HCT116 (cell line): ENCODE measurements at regions not wholly inside any gene's neighbourhood (a gene's known extent, or its start where the extent isn't known, plus 50 kb on each side); places are given as distances from the start of the nearest gene placed in this dataset.

Experiments used
- ATAC-seq: fragments of 200-7000 bp; cut with Tn5 transposase; 2 replicates; pipeline ENCODE4 v1.9.1; 2020; ENCODE audit warnings: mild to moderate bottlenecking, moderate library complexity
- BruUV-seq: library from RNA; stranded (reverse); fragments of 400-500 nt; replicated peaks from 2 replicates; lab custom pipeline; 2021; lab: Mats Ljungman, UMichigan
- CTCF ChIA-PET: fragments of 300-600 bp; sonication (Branson Sonifier 250); formaldehyde crosslinking; loops from one replicate; lab custom pipeline; 2021; ENCODE audit warnings: antibody characterized with exemption; lab: Charles Lee
- POLR2A ChIA-PET: fragments of 300-600, 350-600 bp; sonication (Branson Sonifier 250); formaldehyde crosslinking; loops from one replicate; lab custom pipeline; 2021; ENCODE audit warnings: antibody characterized with exemption; lab: Charles Lee
- RAD21 ChIA-PET, 2 experiments: fragments of 300-600 bp; sonication (Branson Sonifier 250); formaldehyde crosslinking; loops; one replicate each; lab custom pipeline; 2023; ENCODE audit warnings: low total read pairs in 2 of 2; ENCODE audit not compliant: uncharacterized antibody in 2 of 2, unreplicated experiment in 2 of 2, low non-redundant PET in 1 of 2; lab: Charles Lee
- DNase-seq: peaks from one replicate; pipeline ENCODE4 v3.0.0-alpha.2; 2010; ENCODE audit warnings: low read depth, low spot score
- H2AFZ ChIP-seq: fragments of 200-600 bp; shearing (Covaris generic), sonication (generic); 2 replicates; pipeline ENCODE4 v1.6.1; 2017; ENCODE audit warnings: low read depth, mixed run types, mixed read lengths, antibody characterized with exemption, low read length; ENCODE audit not compliant: poor library complexity, severe bottlenecking
- H3K27ac ChIP-seq: 2 replicates; pipeline ENCODE4 v1.5.1; 2012; ENCODE audit warnings: low read depth, low read length
- H3K27me3 ChIP-seq: fragments of 200-600 bp; sonication (generic); 2 replicates; pipeline ENCODE4 v1.6.1; 2016; ENCODE audit warnings: mixed run types, low read length, mixed read lengths; ENCODE audit not compliant: insufficient read depth
- H3K36me3 ChIP-seq, 2 experiments: fragments of 200-500 bp in 1 of 2; fragments of 200-600 bp in 1 of 2; sonication (Bioruptor generic) in 1 of 2; sonication (generic) in 1 of 2; 2 replicates each; pipeline versions ENCODE4 v1.5.1 to v1.6.1; 2014 to 2016; ENCODE audit warnings: low read length in 2 of 2, inconsistent platforms in 1 of 2, mixed read lengths in 1 of 2, mixed run types in 1 of 2; ENCODE audit not compliant: insufficient read depth in 2 of 2, control insufficient read depth in 1 of 2
- H3K4me1 ChIP-seq, 2 experiments: fragments of 200-600 bp in 1 of 2; sonication (generic) in 1 of 2; 2 replicates each; pipeline versions ENCODE4 v1.5.1 to v1.6.1; 2012 to 2017; ENCODE audit warnings: low read length in 2 of 2, inconsistent platforms in 1 of 2, mild to moderate bottlenecking in 1 of 2, mixed read lengths in 1 of 2, mixed run types in 1 of 2, moderate library complexity in 1 of 2; ENCODE audit not compliant: insufficient read depth in 2 of 2, control insufficient read depth in 1 of 2
- H3K4me2 ChIP-seq: fragments of 200-600 bp; sonication (generic); 2 replicates; pipeline ENCODE4 v1.6.1; 2017; ENCODE audit warnings: mixed run types, low read length, mixed read lengths
- H3K4me3 ChIP-seq, 2 experiments: fragments of 200-600 bp in 1 of 2; sonication (generic) in 1 of 2; replicated peaks in 1 of 2; 2 replicates each; pipeline ENCODE4 v1.5.1; 2011 to 2016; ENCODE audit warnings: low read length in 2 of 2, control low read depth in 1 of 2, low read depth in 1 of 2, mild to moderate bottlenecking in 1 of 2, mixed read lengths in 1 of 2, mixed run types in 1 of 2
- H3K79me2 ChIP-seq: fragments of 200-600 bp; sonication (generic); 2 replicates; pipeline ENCODE4 v1.6.1; 2017; ENCODE audit warnings: mild to moderate bottlenecking, mixed run types, low read length, moderate library complexity, mixed read lengths; ENCODE audit not compliant: insufficient read depth
- H3K9ac ChIP-seq: fragments of 200-600 bp; sonication (generic); 2 replicates; pipeline ENCODE4 v1.6.1; 2016; ENCODE audit warnings: low read length, mixed read lengths
- H3K9me2 ChIP-seq: fragments of 200-600 bp; sonication (generic), shearing (Covaris generic); 2 replicates; pipeline ENCODE4 v1.6.1; 2017; ENCODE audit warnings: mixed run types, mild to moderate bottlenecking, moderate library complexity; ENCODE audit not compliant: insufficient read depth
- H3K9me3 ChIP-seq, 2 experiments: fragments of 200-500 bp in 1 of 2; fragments of 200-600 bp in 1 of 2; sonication (Bioruptor generic) in 1 of 2; sonication (generic) in 1 of 2; 2 replicates each; pipeline ENCODE4 v1.6.1; 2014 to 2017; ENCODE audit warnings: low read length in 2 of 2, mixed read lengths in 2 of 2, inconsistent platforms in 1 of 2, low read depth in 1 of 2, mild to moderate bottlenecking in 1 of 2, mixed run types in 1 of 2, moderate library complexity in 1 of 2; ENCODE audit not compliant: control insufficient read depth in 1 of 2, insufficient read depth in 1 of 2
- H4K20me1 ChIP-seq: fragments of 200-600 bp; sonication (generic), shearing (Covaris generic); 2 replicates; pipeline ENCODE4 v1.6.1; 2017; ENCODE audit warnings: mixed run types, mild to moderate bottlenecking, moderate library complexity; ENCODE audit not compliant: insufficient read depth
- CBX3 ChIP-seq: IDR thresholded peaks from 2 replicates; pipeline ENCODE4 v1.6.1; 2012; ENCODE audit warnings: low read depth
- CEBPB ChIP-seq: IDR thresholded peaks from 2 replicates; pipeline ENCODE4 v1.6.1; 2012; ENCODE audit warnings: low read depth
- EGR1 ChIP-seq: IDR thresholded peaks from 2 replicates; pipeline ENCODE4 v1.6.1; 2012; ENCODE audit warnings: low read depth
- ELF1 ChIP-seq: IDR thresholded peaks from 2 replicates; pipeline ENCODE4 v1.6.1; 2012; ENCODE audit warnings: low read depth, borderline replicate concordance
- EZH2 ChIP-seq: fragments of 200-600 bp; sonication (generic); IDR thresholded peaks from 2 replicates; pipeline ENCODE4 v1.6.1; 2017; ENCODE audit warnings: antibody characterized with exemption, mixed run types
- EZH2phosphoT487 ChIP-seq: fragments of 200-600 bp; IDR thresholded peaks from 2 replicates; pipeline ENCODE4 v1.6.1; 2018; ENCODE audit warnings: antibody characterized with exemption, borderline replicate concordance
- FOSL1 ChIP-seq: IDR thresholded peaks from 2 replicates; pipeline ENCODE4 v1.6.1; 2012; ENCODE audit warnings: low read depth
- JUND ChIP-seq: IDR thresholded peaks from 2 replicates; pipeline ENCODE4 v1.6.1; 2012
- POLR2A ChIP-seq: IDR thresholded peaks from 2 replicates; pipeline ENCODE4 v1.7.0; 2011; ENCODE audit warnings: borderline replicate concordance; ENCODE audit not compliant: insufficient read depth, insufficient read length; ENCODE audit errors: extremely low read depth
- SIN3A ChIP-seq: IDR thresholded peaks from 2 replicates; pipeline ENCODE4 v1.6.1; 2012; ENCODE audit warnings: low read depth
- YY1 ChIP-seq: IDR thresholded peaks from 2 replicates; pipeline ENCODE4 v1.6.1; 2011; ENCODE audit warnings: low read length, low read depth, moderate library complexity, mild to moderate bottlenecking; ENCODE audit not compliant: insufficient replicate concordance; ENCODE audit errors: extremely low read depth
- ZFX ChIP-seq: fragments of 450-650 bp; IDR thresholded peaks from 2 replicates; pipeline ENCODE4 v1.6.1; 2017
- ZNF274 ChIP-seq: fragments of 200-500 bp; sonication (Bioruptor generic); IDR thresholded peaks from 2 replicates; pipeline ENCODE4 v1.6.1; 2014; ENCODE audit warnings: mild to moderate bottlenecking, low read depth, low read length, inconsistent platforms
- intact Hi-C: fragments of 100-400 bp; cut with micrococcal nuclease; formaldehyde crosslinking; loops from 2 replicates; pipeline ENCODE4 v1.10.0; 2022
- TF ChIP-seq, protein P1 (sequence below): IDR thresholded peaks from 2 replicates; pipeline ENCODE4 v1.6.1; 2012
- TF ChIP-seq, protein P2 (sequence below), 3 experiments: fragments of 200-600 bp in 1 of 3; sonication (generic) in 1 of 3; IDR thresholded peaks in 2 of 3; conservative IDR thresholded peaks in 1 of 3; 2 replicates each; pipeline ENCODE4 v1.5.1; 2012 to 2017; ENCODE audit warnings: low read depth in 2 of 3, low read length in 2 of 3, antibody characterized with exemption in 1 of 3, borderline replicate concordance in 1 of 3, control low read depth in 1 of 3, mild to moderate bottlenecking in 1 of 3, mixed read lengths in 1 of 3, mixed run types in 1 of 3, moderate library complexity in 1 of 3; ENCODE audit not compliant: insufficient read depth in 1 of 3
- TF ChIP-seq, protein P3 (sequence below): IDR thresholded peaks from 2 replicates; pipeline ENCODE4 v1.6.1; 2011; ENCODE audit warnings: mild to moderate bottlenecking, low read length, moderate library complexity; ENCODE audit not compliant: insufficient replicate concordance; ENCODE audit errors: extremely low read depth
- TF ChIP-seq, protein P4 (sequence below): IDR thresholded peaks from 2 replicates; pipeline ENCODE4 v1.6.1; 2012; ENCODE audit warnings: low read depth
- TF ChIP-seq, protein P5 (sequence below): IDR thresholded peaks from 2 replicates; pipeline ENCODE4 v1.6.1; 2012

DNA sequence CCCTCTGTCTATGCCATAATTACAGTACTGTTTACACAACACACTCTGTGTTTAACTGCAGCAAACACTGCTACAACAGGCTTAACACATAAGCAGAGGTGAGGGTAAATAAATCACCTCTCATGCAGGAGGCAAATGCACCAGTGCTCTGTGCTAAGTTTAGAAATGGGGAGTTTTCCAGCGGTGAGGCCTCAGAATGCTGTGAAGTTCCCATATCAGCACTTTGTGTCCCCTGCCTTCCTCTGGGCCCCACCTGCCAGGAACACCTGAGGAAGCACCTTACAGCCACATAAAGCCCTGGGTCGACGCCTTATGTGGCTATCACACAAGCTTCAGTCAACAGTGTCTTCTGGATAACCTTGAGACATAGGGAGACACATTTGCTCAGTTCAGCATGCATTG is 304.5 kb downstream of the HAPSTR1 start:
- ChIA-PET POLR2A (no interaction called here), RAD21 (no interaction called here)

More for the DNA sequence above, 304.5 kb downstream of the HAPSTR1 start:
- no peak overlapping the region for H2AFZ ChIP-seq
- no peaks in the 10 kb centered on the region for H4K20me1 ChIP-seq
- H3K27ac ChIP-seq, result no peak overlapping the region
- peaks cover 12% of the 10 kb centered on the region; the same call in 1 of the 2 replicates for H3K27me3 ChIP-seq
- H3K79me2 ChIP-seq, result no peaks in the 10 kb centered on the region
- intact Hi-C loops, result no loop called here
- TF ChIP-seq, protein P1, sequence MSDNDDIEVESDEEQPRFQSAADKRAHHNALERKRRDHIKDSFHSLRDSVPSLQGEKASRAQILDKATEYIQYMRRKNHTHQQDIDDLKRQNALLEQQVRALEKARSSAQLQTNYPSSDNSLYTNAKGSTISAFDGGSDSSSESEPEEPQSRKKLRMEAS, result no peak
- no peak for TF ChIP-seq EZH2
- TF ChIP-seq CBX3, result no peak
- TF ChIP-seq YY1, result no peak
- TF ChIP-seq, protein P2, sequence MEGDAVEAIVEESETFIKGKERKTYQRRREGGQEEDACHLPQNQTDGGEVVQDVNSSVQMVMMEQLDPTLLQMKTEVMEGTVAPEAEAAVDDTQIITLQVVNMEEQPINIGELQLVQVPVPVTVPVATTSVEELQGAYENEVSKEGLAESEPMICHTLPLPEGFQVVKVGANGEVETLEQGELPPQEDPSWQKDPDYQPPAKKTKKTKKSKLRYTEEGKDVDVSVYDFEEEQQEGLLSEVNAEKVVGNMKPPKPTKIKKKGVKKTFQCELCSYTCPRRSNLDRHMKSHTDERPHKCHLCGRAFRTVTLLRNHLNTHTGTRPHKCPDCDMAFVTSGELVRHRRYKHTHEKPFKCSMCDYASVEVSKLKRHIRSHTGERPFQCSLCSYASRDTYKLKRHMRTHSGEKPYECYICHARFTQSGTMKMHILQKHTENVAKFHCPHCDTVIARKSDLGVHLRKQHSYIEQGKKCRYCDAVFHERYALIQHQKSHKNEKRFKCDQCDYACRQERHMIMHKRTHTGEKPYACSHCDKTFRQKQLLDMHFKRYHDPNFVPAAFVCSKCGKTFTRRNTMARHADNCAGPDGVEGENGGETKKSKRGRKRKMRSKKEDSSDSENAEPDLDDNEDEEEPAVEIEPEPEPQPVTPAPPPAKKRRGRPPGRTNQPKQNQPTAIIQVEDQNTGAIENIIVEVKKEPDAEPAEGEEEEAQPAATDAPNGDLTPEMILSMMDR (IDR thresholded peaks at IDR 0.05 in 2 of 3, conservative IDR thresholded peaks at IDR 0.05 in 1 of 3; ENCODE audit: borderline replicate concordance in 1 of 3, insufficient read depth in 1 of 3, low read depth in 2 of 3, low read length in 2 of 3), result no peak
- TF ChIP-seq, protein P3, sequence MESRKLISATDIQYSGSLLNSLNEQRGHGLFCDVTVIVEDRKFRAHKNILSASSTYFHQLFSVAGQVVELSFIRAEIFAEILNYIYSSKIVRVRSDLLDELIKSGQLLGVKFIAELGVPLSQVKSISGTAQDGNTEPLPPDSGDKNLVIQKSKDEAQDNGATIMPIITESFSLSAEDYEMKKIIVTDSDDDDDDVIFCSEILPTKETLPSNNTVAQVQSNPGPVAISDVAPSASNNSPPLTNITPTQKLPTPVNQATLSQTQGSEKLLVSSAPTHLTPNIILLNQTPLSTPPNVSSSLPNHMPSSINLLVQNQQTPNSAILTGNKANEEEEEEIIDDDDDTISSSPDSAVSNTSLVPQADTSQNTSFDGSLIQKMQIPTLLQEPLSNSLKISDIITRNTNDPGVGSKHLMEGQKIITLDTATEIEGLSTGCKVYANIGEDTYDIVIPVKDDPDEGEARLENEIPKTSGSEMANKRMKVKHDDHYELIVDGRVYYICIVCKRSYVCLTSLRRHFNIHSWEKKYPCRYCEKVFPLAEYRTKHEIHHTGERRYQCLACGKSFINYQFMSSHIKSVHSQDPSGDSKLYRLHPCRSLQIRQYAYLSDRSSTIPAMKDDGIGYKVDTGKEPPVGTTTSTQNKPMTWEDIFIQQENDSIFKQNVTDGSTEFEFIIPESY, result no peak
- TF ChIP-seq CEBPB, result no peak
- TF ChIP-seq ZNF274, result no peak
- no peak for TF ChIP-seq POLR2A
- no peak for TF ChIP-seq ZFX
- TF ChIP-seq ELF1, result no peak
- TF ChIP-seq JUND, result no peak
- TF ChIP-seq, protein P4, sequence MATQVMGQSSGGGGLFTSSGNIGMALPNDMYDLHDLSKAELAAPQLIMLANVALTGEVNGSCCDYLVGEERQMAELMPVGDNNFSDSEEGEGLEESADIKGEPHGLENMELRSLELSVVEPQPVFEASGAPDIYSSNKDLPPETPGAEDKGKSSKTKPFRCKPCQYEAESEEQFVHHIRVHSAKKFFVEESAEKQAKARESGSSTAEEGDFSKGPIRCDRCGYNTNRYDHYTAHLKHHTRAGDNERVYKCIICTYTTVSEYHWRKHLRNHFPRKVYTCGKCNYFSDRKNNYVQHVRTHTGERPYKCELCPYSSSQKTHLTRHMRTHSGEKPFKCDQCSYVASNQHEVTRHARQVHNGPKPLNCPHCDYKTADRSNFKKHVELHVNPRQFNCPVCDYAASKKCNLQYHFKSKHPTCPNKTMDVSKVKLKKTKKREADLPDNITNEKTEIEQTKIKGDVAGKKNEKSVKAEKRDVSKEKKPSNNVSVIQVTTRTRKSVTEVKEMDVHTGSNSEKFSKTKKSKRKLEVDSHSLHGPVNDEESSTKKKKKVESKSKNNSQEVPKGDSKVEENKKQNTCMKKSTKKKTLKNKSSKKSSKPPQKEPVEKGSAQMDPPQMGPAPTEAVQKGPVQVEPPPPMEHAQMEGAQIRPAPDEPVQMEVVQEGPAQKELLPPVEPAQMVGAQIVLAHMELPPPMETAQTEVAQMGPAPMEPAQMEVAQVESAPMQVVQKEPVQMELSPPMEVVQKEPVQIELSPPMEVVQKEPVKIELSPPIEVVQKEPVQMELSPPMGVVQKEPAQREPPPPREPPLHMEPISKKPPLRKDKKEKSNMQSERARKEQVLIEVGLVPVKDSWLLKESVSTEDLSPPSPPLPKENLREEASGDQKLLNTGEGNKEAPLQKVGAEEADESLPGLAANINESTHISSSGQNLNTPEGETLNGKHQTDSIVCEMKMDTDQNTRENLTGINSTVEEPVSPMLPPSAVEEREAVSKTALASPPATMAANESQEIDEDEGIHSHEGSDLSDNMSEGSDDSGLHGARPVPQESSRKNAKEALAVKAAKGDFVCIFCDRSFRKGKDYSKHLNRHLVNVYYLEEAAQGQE, result no peak
- TF ChIP-seq EZH2phosphoT487, result no peak
- TF ChIP-seq, protein P5, sequence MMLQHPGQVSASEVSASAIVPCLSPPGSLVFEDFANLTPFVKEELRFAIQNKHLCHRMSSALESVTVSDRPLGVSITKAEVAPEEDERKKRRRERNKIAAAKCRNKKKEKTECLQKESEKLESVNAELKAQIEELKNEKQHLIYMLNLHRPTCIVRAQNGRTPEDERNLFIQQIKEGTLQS, result no peak
- TF ChIP-seq FOSL1, result no peak
- TF ChIP-seq EGR1, result no peak
- no peak for TF ChIP-seq SIN3A
- H3K9ac ChIP-seq, result no peak overlapping the region
- H3K4me1 ChIP-seq, result no peaks in the 10 kb centered on the region
- H3K9me2 ChIP-seq, result no peaks in the 10 kb centered on the region
- H3K4me3 ChIP-seq, result no peak overlapping the region
- no TSS peak for BruUV-seq
- CTCF ChIA-PET, result no interaction called here
- H3K4me2 ChIP-seq, result no peak overlapping the region
- ATAC-seq (no peak), DNase-seq (no peak)
- no peaks in the 10 kb centered on the region for H3K9me3 ChIP-seq
- no peaks in the 10 kb centered on the region for H3K36me3 ChIP-seq
